Right renal cortex interstitium (tissue), 3 donors: ENCODE measurements at regions not wholly inside any gene's neighbourhood (a gene's known extent, or its start where the extent isn't known, plus 50 kb on each side); places are given as distances from the start of the nearest gene placed in this dataset.

ENCODE experiments used
- DNase-seq, 3 donors: peaks; one replicate each; pipeline ENCODE4 v3.0.0-alpha.2; 2013; ENCODE audit warnings: low read depth in 3 of 3, low spot score in 2 of 3

DNA sequence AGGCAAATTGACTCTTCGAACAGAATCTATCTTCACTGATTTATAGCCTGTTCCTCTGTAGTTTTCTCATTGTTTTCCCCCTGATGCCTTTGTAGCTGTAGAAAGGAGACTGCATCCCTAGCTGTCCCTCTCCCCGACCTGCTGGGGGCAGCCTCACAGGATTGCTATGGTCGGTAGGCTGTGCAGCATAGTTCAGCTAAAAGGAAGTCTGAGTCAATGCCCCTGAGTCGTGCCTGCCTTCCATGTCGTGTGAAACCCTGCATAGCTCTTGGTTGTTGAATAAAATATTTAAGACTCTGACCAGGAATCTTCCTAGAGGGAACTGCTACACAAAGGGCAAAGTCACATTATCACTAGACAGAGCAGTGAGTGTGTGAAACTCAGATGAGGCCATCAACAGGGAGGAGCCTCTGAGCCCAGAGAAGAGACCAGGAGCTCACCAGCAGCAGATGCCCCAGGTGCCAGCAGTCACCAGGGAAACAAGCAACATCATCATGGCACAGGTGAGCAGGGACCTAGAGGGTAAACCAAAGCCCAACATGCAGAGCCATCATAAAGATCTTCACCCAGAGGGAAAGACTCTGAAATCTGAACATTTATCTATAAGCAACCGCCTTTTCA, 108.4 kb upstream of the NBEA start:
- DNase-seq: no peak

DNA sequence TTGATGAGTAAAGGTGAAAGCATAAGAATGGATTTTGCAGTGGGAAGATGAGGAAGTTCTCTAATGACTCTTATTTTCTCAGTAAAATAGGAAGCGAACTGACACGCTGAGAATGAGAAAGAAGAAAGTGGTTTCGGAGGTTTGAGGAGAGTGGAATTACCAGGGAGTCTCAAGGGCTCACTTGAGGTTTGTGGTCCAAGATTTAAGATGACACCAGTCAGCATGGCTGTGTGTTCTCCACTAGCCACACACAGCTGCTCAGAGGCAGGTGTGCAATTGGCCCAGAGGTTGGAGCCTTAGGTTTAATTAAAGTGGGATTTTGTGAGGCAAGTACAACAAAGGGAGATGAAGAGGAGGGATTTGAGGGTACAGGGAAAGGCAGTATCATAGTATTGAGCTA, 99.6 kb upstream of the NBEA start:
- no peak for DNase-seq

DNA sequence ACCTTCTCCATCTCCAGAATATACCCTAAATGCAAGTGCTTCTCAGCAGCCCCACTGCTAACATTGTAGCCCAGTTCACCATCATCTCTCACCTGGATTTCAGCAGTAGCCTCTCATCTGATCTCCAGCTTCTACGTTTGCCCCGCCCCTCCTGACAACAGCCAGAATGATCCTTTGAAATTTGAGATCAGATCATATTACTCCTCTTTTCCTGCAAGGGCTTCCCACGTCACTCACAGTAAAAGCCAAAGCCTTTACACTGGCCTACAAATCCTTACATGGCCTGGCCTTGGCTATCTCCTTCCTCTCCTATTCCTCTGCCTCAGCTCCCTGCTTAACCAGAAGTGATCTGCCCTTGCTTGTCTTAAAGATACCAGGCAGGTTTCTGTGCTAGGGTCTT, 94.3 kb upstream of the NBEA start:
- no peak for DNase-seq

DNA sequence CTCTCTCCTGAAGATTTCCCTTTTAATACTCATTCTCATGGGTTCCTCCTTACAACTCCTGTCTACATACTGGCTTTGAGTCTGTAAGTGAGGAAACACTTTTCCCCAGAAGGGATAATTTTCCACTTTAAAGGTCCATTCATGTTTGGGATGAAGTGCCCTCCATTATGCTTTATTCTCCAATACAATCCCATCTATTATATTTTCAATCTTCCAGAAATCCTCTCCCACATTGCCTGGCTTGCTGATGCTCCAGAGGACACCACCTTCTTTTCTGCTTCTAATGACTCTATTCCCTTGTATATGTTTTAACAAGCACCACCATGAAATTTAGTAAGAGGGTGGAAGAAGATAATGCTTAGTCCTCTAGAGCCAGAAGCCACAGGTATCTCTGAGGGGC, 92.7 kb upstream of the NBEA start:
- DNase-seq: no peak

DNA sequence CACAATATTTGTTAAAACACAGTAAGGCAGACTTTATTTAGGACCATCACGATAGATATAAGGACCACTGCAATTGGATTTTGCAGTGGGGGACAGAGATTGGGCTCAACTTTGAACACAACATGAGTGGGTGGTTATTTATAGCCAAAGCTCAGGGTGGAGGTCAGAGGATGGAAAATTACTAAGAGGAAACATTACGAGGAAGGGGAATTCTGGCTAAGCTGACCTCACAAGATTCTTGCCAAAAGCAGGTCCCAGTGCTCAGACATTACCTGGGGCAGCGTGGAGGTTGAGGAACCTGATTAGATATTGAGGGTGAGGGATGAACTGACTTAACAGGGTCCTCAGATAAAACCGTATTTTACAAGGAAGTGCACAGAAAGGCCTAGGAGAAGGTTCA, 88.9 kb upstream of the NBEA start:
- no peak for DNase-seq

DNA sequence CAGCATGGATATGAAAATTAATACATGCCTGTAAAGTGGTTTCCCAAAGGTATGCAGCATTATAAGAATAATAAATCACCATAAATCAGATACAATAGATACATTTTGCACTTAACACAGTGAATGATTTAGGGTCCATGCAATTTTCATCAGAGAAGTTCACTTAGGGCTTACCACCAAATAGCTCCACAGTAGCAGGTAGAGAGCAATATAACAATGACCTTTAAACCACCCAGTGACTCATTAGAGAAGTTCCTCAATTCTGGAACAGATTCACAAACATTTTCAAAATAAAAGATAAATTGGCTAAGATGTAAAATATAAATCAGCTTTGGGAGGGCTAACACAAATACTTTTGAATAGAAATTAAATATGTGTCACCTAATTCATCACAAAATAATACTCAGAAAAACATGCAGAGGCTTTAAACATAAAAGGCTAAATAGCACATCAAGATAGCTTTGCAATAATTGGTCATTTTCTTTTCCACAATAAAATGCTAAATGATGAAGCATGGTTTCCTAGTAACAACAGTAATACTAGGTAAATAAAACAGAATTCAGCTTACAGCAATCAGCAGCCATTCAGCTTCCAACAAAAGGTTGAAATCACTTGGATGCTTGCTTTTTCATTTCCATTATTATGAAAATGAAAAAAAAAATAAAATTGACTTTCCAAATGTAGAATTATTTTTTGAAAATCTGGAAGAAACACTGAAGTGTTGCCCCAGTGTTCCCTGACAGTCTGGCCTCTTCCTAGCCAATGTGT, 84.3 kb upstream of the NBEA start:
- no peak for DNase-seq

DNA sequence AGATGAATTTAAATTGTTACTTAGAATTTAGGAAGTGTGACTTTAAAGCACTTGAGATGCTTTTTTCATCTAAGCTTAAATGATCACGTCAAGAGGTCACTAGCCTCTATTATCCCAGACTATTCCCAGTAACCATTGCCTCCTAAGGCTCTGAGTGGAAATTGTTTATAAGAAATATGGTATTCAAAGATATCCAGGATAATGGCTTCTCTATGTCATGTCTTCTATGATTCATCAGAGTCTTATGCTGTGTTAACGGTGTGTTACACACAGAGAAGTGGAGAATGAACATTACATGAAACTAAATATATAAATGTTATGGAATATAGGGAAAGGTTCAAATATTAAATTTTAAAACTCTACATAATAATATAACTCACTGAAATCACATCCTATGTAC, 79.8 kb upstream of the NBEA start:
- DNase-seq: no peak

DNA sequence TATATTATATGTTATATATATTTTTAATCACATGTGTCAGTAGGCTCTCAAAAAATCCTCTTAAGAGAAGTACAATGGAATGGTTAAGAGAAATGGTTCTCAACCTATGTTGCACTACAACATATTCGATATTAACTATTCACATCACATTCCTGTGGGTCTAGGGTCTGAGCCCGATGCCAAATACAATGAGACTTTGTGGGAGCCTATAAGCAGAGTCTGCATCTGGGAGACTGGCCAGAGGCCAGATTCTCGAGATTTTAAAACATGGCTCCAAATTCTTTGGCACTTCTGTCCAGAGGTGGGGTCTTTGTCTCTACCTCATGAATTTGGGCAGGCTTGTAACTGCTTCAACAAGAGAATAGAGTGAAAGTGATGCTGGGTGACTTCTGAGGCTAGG, 79.4 kb upstream of the NBEA start:
- no peak for DNase-seq

DNA sequence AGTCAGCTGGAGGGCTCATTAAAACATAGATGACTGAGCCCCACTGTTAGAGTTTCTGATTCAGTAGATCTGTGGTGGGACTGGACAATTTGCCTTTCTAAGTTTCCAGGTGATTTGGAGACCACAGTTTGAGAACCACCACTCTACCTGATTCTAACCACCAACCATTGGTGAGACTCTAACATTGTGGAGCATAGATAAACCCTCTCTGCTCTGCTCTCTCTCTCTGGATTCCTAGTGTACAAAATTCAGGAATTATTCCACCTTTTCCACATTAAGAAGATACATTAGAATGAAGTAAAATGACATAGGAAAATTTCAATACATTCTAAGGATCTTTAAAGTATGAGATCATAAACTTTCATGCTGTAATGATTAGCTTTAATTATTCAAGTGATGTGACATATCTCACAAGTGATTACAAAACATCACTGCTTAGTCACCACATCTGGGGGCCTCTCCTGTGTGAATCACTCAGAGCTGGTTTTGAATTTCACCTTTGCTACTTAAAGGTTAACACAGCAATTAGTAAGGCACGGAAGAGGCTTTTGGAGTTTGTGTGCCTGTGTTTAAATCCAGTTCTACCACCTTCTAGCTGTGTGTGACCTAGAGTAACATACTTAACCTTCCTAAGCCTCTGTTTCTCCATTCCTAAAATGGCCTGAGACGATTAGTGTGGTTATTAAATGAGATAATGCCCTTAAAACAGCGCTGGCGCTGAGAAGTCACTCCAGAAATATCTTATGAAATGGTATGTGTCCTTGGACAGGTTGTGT, 78.5 kb upstream of the NBEA start:
- no peak for DNase-seq

DNA sequence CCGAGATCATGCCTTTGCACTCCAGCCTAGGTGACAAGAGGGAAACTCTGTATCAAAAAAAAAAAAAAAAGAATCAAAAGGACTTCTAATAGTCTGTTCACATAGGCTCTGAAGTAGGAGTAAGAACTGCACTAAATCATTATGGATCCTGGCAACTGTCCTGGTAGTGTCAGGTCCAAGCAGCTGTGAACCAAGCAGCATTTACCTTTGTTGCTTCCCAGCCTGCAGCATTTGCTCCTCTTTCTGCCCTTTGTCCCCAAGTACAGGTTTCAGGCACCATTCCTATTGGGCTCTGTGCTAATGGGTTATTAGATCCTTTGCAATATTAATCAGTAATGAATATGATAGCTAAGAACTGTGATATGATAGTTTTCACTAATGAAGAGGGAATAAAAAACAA, 77.4 kb upstream of the NBEA start:
- DNase-seq: no peak

DNA sequence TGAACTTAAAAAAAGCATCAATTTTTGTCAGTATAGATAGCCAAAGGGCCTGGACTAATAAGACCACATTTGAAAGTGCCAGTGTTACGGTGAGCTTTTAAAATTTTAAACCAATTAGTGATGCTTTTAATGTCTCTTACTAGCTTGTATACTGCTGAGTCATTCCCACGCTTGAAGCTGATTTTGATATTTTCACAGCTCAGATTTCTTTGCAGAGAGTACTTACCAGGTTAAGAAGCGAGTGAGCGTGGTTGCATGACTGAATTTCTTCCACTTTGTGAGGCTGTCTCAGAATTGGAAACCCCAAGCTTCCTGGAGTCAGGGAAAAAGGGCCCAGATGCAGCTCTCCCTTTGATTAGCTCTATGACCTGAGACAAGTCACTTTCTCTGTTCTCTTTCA, 74.5 kb upstream of the NBEA start:
- no peak for DNase-seq

DNA sequence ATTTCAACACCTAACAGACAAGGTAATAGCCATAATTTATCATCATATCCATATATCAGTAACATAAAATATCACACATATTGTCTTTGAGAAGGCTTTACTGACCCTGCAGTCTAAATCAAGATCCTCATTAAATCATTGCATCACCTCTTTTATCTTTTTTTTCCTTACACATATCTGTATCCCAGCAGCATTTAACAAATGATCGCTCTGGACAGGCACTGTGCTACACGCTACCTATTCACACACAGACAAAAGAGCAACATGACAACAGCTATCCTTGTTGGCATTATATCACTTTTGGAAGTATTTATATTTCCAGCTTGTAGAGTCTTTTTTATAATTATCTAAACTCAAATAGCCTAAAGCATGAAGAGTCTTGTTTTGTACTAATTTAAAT, 73.3 kb upstream of the NBEA start:
- no peak for DNase-seq

DNA sequence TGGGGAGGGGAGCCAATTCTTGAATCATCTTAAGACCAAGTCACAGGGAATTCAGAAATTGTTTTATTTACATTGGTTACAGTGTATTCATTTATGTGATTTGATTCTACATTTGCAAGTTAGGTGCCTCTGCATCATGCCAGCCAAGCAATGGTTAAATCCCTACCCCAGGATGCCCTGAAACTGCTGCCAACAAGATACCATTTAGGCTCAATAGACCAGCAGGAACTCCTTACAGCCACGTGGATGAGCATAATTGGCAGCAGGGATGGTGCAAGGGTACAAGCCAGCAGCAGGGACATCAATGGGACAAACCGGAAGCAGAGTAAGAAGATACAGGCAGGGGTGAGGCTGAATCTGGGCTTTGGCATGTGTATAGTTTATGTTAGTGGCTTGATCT, 72.4 kb upstream of the NBEA start:
- no peak for DNase-seq

DNA sequence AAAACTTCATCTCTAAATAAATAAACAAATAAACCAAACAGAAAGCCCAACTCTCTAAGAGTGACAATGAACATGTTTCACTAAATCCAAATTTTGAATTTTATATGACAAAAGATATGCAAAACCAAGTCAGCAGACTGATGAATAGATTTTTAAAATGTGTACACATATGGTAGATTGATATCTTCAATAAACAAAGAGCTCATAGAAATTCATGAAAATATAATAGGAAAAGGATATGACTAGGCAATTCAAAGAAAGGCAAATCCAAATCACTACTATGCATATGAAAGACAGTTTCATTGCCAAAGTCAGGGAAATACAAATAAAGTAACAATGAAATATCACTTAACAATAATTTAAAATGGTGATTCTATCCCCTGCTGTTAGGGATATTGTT, 63.7 kb upstream of the NBEA start:
- no peak for DNase-seq

DNA sequence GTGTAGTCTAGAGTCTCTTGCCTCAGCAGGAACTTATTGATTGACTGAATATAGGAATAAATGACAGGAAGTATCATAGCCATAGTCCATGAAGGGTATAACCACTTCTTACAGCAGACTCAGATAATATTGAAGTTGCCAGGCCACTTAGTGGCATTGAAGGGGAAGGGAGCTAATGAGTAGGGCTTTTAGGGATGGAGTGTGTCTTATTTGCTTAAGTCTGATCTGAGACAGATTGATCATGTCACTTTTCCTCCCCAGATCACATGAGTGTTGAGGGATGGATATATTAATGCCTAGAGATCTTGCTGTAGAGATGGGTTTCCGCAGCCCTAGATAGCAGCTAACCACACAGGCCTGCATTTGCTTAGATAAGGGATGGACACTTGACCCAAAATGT, 62.2 kb upstream of the NBEA start:
- DNase-seq: no peak

DNA sequence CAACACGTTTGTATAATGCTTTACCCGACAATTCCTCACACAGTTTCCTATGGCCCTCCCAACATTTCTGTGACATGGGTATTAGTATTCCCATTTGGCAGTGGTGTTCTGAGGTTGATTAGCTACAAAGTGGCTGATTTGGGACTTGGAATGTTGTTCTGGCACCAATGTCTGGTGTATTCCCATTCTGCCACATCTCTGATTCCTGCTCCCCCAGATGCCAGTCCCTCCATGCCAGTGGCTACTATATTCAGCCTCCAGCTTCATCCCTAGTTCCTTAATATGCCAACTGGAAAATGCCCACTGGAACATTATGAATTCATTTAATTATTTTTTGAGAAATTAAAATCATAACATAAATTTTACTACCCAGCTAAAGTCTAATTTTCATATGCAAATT, 60.6 kb upstream of the NBEA start:
- DNase-seq: no peak

DNA sequence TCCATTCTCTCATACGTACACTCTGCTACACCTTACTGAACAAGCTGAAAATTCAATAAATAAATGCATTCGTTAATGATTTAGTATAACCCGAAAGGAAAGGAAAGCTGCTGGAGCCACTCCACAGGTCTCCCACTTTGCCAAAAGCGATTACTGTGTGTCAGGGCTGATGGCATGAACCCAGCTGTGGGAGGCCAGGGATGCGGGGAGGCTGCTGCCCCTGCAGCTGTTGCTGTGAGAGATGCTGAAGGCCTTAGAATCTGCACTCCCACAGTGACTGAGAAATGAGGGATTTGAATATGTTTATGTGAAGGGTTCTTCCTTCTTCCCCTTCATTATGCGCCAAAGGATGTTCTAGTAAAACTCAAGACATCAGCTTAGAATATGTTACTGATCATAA, 58.7 kb upstream of the NBEA start:
- no peak for DNase-seq

DNA sequence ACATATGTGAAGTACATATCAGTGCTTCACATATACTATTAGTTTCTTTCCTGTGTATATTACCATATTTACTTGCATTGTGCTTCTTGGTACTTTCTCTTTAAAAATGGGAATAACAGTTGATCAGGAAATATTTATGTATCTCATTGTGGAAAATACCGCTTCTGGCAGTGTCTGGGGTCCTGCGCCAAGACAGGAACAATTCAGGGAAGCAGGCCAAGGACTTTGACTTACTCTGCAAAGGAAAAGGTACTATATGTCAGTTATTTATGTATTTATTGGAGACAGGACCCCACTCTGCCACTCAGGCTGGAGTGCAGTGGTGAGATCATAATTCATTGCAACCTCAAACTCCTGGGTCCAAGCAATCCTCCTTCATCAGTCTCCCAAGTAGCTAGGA, 57.7 kb upstream of the NBEA start:
- no peak for DNase-seq

DNA sequence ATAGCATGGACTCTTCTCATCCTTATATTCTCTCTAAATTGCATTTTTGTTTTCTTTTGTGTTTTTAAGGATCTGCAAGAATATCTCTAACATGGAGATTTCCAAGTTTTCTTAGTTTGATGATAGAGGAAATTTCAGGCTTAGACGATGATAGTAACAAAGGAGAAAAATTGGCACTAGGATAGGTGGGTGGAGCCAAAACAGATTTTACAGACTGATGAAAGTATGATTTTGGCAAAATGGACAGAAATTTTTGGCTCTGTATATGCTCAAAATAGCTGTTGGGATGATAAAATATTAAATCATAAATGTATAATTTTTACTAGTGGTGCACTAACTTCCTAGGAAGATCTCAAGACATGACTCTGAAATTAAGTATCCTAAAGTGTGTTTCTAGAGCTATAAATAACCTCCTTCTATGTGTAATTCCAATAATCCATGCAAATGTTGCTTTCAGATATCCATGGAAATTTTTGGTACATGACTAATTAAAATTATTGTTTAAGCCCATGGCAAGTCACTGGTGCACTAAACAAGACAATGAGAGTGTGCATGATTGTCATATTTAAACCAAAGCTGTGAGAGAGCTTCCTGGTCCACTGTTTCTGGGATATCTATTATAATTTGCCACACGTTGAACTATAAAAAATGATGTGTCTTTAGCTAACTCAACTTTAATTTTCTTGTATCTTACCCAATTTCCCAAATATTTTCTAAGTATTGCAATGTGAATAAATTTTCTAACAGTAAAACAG, 55.8 kb upstream of the NBEA start:
- DNase-seq: no peak

DNA sequence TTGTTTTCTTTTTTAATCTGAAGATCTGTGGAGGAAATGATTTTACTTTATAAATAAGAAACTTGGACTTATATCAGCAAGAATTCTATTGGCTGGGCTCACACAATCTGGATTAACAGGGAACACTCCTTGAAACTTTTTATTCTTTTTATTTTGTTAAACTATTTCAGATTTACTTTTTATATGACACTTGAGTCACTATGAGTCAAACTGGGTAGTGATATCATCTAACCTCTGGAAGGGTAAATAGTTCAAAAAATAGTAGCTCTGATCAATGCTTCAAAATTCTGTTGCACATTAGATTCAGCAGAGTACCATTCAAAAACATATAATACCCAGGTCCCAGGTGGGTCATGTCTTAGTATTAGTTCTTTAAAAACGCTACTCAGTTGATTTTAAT, 55.1 kb upstream of the NBEA start:
- DNase-seq: no peak
